H9 (cell line): ENCODE measurements at regions not wholly inside any gene's neighbourhood (a gene's known extent, or its start where the extent isn't known, plus 50 kb on each side); places are given as distances from the start of the nearest gene placed in this dataset.
A peak's percentile ranks its signal among the peaks of the same experiment; 100 is the strongest.

Experiments
- DNase-seq: peaks from one replicate; pipeline ENCODE4 v3.0.0-alpha.2; 2017
- H2AFZ ChIP-seq: one replicate; pipeline ENCODE4 v1.6.1; 2013; ENCODE audit warnings: mild to moderate bottlenecking, low read length, control low read depth, moderate library complexity
- H2AK5ac ChIP-seq: 2 replicates; pipeline ENCODE4 v1.6.1; 2013; ENCODE audit warnings: low read length, control low read depth, mixed read lengths; ENCODE audit not compliant: insufficient read length
- H2BK120ac ChIP-seq: one replicate; pipeline ENCODE4 v1.6.1; 2013; ENCODE audit warnings: low read depth, mild to moderate bottlenecking, low read length, control low read depth, inconsistent platforms; ENCODE audit not compliant: poor library complexity, severe bottlenecking
- H2BK12ac ChIP-seq: 2 replicates; pipeline ENCODE4 v1.6.1; 2013; ENCODE audit warnings: low read length, control low read depth, mixed read lengths, low read depth; ENCODE audit not compliant: insufficient read length
- H2BK15ac ChIP-seq: 2 replicates; pipeline ENCODE4 v1.6.1; 2013; ENCODE audit warnings: low read depth, low read length, control low read depth
- H2BK20ac ChIP-seq: one replicate; pipeline ENCODE4 v1.6.1; 2013; ENCODE audit warnings: low read depth, mild to moderate bottlenecking, low read length, control low read depth, inconsistent platforms; ENCODE audit not compliant: poor library complexity, severe bottlenecking
- H2BK5ac ChIP-seq: 2 replicates; pipeline ENCODE4 v1.6.1; 2013; ENCODE audit warnings: low read length, control low read depth, mixed read lengths; ENCODE audit not compliant: insufficient read length
- H3K14ac ChIP-seq: 2 replicates; pipeline ENCODE4 v1.6.1; 2013; ENCODE audit warnings: low read length, control low read depth; ENCODE audit not compliant: insufficient read depth
- H3K18ac ChIP-seq: 2 replicates; pipeline ENCODE4 v1.6.1; 2013; ENCODE audit warnings: low read depth, mild to moderate bottlenecking, mixed read lengths, low read length, control low read depth; ENCODE audit not compliant: insufficient read length
- H3K23ac ChIP-seq: 2 replicates; pipeline ENCODE4 v1.6.1; 2013; ENCODE audit warnings: low read length, control low read depth, mixed read lengths, low read depth; ENCODE audit not compliant: insufficient read length
- H3K23me2 ChIP-seq: 2 replicates; pipeline ENCODE4 v1.6.1; 2013; ENCODE audit warnings: low read depth, mild to moderate bottlenecking, mixed read lengths, low read length, control low read depth; ENCODE audit not compliant: insufficient read length, poor library complexity, severe bottlenecking
- H3K27ac ChIP-seq: 2 replicates; pipeline ENCODE4 v1.5.1; 2013; ENCODE audit warnings: low read length, control low read depth, mixed read lengths, low read depth; ENCODE audit not compliant: insufficient read length
- H3K27me3 ChIP-seq: 2 replicates; pipeline ENCODE4 v1.6.1; 2013; ENCODE audit warnings: low read length, control low read depth, inconsistent platforms; ENCODE audit not compliant: insufficient read depth
- H3K4ac ChIP-seq: 2 replicates; pipeline ENCODE4 v1.6.1; 2013; ENCODE audit warnings: low read depth, mild to moderate bottlenecking, control low read depth, inconsistent platforms, low read length, moderate library complexity
- H3K4me1 ChIP-seq: 2 replicates; pipeline ENCODE4 v1.6.1; 2013; ENCODE audit warnings: low read length, control low read depth, inconsistent platforms; ENCODE audit not compliant: insufficient read depth
- H3K4me2 ChIP-seq: 2 replicates; pipeline ENCODE4 v1.6.1; 2013; ENCODE audit warnings: low read length, control low read depth, mixed read lengths; ENCODE audit not compliant: insufficient read length, insufficient read depth
- H3K56ac ChIP-seq: 2 replicates; pipeline ENCODE4 v1.6.1; 2013; ENCODE audit warnings: low read depth, mild to moderate bottlenecking, mixed read lengths, low read length, control low read depth; ENCODE audit not compliant: insufficient read length
- H3K79me1 ChIP-seq: 2 replicates; pipeline ENCODE4 v1.6.1; 2013; ENCODE audit warnings: low read depth, mild to moderate bottlenecking, moderate library complexity, low read length, control low read depth, inconsistent platforms; ENCODE audit not compliant: insufficient read depth, poor library complexity, severe bottlenecking
- H3K79me2 ChIP-seq: 2 replicates; pipeline ENCODE4 v1.6.1; 2013; ENCODE audit warnings: low read length, control low read depth, inconsistent platforms; ENCODE audit not compliant: insufficient read depth
- H3K9ac ChIP-seq: 2 replicates; pipeline ENCODE4 v1.6.1; 2013; ENCODE audit warnings: low read length, control low read depth, mixed read lengths; ENCODE audit not compliant: insufficient read length; ENCODE audit errors: extremely low read depth
- H3K9me3 ChIP-seq: one replicate; pipeline ENCODE4 v1.6.1; 2013; ENCODE audit warnings: low read depth, low read length, inconsistent platforms; ENCODE audit not compliant: control insufficient read depth
- H3T11ph ChIP-seq: one replicate; pipeline ENCODE4 v1.6.1; 2013; ENCODE audit warnings: mild to moderate bottlenecking, low read length, control low read depth, inconsistent platforms
- H4K20me1 ChIP-seq: one replicate; pipeline ENCODE4 v1.6.1; 2013; ENCODE audit not compliant: control insufficient read depth, insufficient read length, insufficient read depth
- H4K5ac ChIP-seq: 2 replicates; pipeline ENCODE4 v1.6.1; 2013; ENCODE audit warnings: low read depth, mild to moderate bottlenecking, mixed read lengths, low read length, control low read depth; ENCODE audit not compliant: insufficient read length
- H4K8ac ChIP-seq: replicated peaks from 2 replicates; pipeline ENCODE4 v1.6.1; 2013; ENCODE audit warnings: low read length, control low read depth, mixed read lengths, low read depth; ENCODE audit not compliant: insufficient read length
- H4K91ac ChIP-seq: 2 replicates; pipeline ENCODE4 v1.6.1; 2013; ENCODE audit warnings: low read depth, mild to moderate bottlenecking, moderate library complexity, mixed read lengths, low read length, control low read depth; ENCODE audit not compliant: insufficient read length
- H3K27ac Mint-ChIP-seq, 3 experiments: 2 replicates in 2 of 3; 3 replicates in 1 of 3; pipeline ENCODE4 v1.8.0; 2020 to 2021; ENCODE audit warnings: mixed read lengths in 3 of 3, mild to moderate bottlenecking in 1 of 3, moderate library complexity in 1 of 3
- H3K27me3 Mint-ChIP-seq: 2 replicates; pipeline ENCODE4 v1.8.0; 2021; ENCODE audit warnings: low read depth, mild to moderate bottlenecking, moderate library complexity, mixed read lengths
- H3K36me3 Mint-ChIP-seq, 3 experiments: 2 replicates in 2 of 3; 3 replicates in 1 of 3; pipeline ENCODE4 v1.8.0; 2020 to 2021; ENCODE audit warnings: low read depth in 3 of 3, mixed read lengths in 3 of 3; ENCODE audit not compliant: insufficient read depth in 1 of 3
- H3K4me1 Mint-ChIP-seq, 2 experiments: 2 replicates each; pipeline ENCODE4 v1.8.0; 2020; ENCODE audit warnings: mixed read lengths in 2 of 2
- H3K4me3 Mint-ChIP-seq, 2 experiments: 2 replicates in 1 of 2; 3 replicates in 1 of 2; pipeline ENCODE4 v1.8.0; 2020 to 2021; ENCODE audit warnings: mild to moderate bottlenecking in 2 of 2, mixed read lengths in 2 of 2, moderate library complexity in 1 of 2
- H3K9me3 Mint-ChIP-seq, 2 experiments: 2 replicates in 1 of 2; 3 replicates in 1 of 2; pipeline ENCODE4 v1.8.0; 2020; ENCODE audit warnings: mild to moderate bottlenecking in 2 of 2, mixed read lengths in 2 of 2, moderate library complexity in 1 of 2
- CTCF ChIP-seq: fragments of 200-600 bp; sonication (generic); conservative IDR thresholded peaks from 3 replicates; pipeline ENCODE4 v1.8.0; 2021; ENCODE audit warnings: antibody characterized with exemption, mild to moderate bottlenecking
- WGBS: extraction: QIAGEN DNeasy Blood & Tissue Kit; methylation state at CpG from one replicate; pipeline ENCODE4 v1.1.7; 2013; ENCODE audit warnings: missing lambda C conversion rate, low lambda C conversion rate, mixed read lengths; ENCODE audit not compliant: insufficient read length; ENCODE audit errors: extremely low coverage; 5-methylcytosine and 5-hydroxymethylcytosine counted together

- Histone ChIP-seq H3K4ac (no peak overlapping the region), H2BK15ac (no peak overlapping the region), H3K79me2 (no peaks in the 10 kb centered on the region), H3T11ph (no peak overlapping the region), H4K91ac (no peak overlapping the region), H3K14ac (no peak overlapping the region), H2BK20ac (no peak overlapping the region), H3K23ac (no peak overlapping the region), H4K8ac (no peak overlapping the region), H3K18ac (no peak overlapping the region), H2BK12ac (no peak overlapping the region), H3K23me2 (no peaks in the 10 kb centered on the region), H3K79me1 (no peaks in the 10 kb centered on the region), H3K56ac (no peak overlapping the region), H2BK5ac (no peak overlapping the region), H3K4me2 (no peak overlapping the region), H3K27me3 (no peaks in the 10 kb centered on the region), H3K27ac (no peak overlapping the region), H3K4me1 (no peaks in the 10 kb centered on the region; the same call in 1 of the 2 replicates), H2BK120ac (no peak overlapping the region), H3K9me3 (no peaks in the 10 kb centered on the region), H4K20me1 (no peaks in the 10 kb centered on the region), H3K9ac (no peak overlapping the region), H4K5ac (no peak overlapping the region), H2AFZ (peak overlapping the region; percentile 95), H2AK5ac (no peak overlapping the region)
- no peak for TF ChIP-seq CTCF
- H3K36me3 Mint-ChIP-seq, result no peaks in the 10 kb centered on the region
- WGBS, result no CpG with 5 or more reads among the region's 2 CpGs
- no peak overlapping the region for H3K4me3 Mint-ChIP-seq
- no peaks in the 10 kb centered on the region; a peak in 1 of 5 replicates for H3K9me3 Mint-ChIP-seq
- DNase-seq, result no peak
- H3K4me1 Mint-ChIP-seq, result peaks cover 7% of the 10 kb centered on the region in 2 experiments
- peak overlapping the region in 1 of 3 experiments; percentile 23; a peak in 2 of 7 replicates for H3K27ac Mint-ChIP-seq
- no peaks in the 10 kb centered on the region for H3K27me3 Mint-ChIP-seq
Observed at GRCh38 chr18:61980355-61980754, 87.5 kb upstream of the RNF152 start.
